Non-pigmented ciliary epithelial cell (primary cell): ENCODE measurements at regions not wholly inside any gene's neighbourhood (a gene's known extent, or its start where the extent isn't known, plus 50 kb on each side); places are given as distances from the start of the nearest gene placed in this dataset.
A peak's percentile ranks its signal among the peaks of the same experiment; 100 is the strongest.

Experiments used
- DNase-seq: peaks from one replicate; pipeline ENCODE4 v3.0.0-alpha.2; 2010; ENCODE audit warnings: low read depth

GRCh38 chr5:143870362-143870761 is 58.4 kb downstream of the HMHB1 start:
- no peak for DNase-seq

DNA sequence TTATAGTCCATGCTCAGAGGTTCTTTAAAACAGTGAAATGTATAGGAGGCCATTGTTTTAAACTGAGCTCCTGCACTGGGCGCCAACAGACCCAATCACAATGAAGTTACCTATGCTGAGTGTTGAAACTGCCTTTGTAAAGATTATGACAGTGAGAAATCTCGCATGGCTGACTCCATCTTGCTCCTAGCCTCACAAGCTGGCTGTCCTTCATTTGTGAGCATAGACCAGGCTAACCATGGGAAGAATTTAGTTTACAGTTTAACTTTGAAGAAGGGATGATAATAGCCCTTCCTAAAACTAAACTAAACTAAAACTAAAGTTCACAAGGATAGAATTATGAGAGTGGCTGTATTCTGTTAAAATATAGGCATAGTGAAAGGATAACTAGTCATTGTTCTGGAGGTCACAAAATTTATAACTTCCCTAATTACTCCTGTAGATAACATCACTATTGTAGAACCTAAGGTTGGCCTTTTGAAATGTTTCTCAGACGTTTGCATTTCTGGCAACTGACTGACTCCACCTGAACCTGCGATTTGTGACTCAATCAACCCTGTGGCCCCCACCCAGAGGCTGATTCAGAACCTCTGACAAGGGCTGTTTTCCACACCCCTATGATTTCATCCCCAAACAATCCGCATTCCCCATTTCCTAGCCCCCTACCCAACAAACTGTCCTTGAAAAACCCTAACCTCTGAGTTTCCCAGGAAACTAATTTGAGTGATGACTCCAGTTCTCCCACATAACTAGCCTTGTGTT is 59.1 kb downstream of the HMHB1 start:
- no peak for DNase-seq

GRCh38 chr5:143871672-143872071 is 59.7 kb downstream of the HMHB1 start:
- no peak for DNase-seq

DNA sequence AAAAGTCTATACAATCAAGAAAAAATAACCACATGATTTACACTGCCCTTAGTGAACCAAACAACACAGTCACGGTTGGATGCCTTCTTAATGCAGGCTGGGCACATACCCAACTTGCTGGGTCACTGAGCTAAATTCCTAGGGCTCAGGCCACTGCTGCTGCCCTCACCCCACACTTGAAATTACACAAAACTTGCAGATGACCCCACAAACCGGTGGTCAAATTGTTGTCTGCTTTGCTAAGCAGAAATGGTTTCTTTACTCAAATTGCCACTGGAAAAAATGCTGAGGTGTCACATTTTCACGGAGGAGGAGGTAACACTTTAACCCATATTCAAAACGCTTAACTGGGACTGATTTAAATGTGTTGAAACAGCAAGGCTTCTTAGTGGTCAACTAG is 62.4 kb downstream of the HMHB1 start:
- no peak for DNase-seq

DNA sequence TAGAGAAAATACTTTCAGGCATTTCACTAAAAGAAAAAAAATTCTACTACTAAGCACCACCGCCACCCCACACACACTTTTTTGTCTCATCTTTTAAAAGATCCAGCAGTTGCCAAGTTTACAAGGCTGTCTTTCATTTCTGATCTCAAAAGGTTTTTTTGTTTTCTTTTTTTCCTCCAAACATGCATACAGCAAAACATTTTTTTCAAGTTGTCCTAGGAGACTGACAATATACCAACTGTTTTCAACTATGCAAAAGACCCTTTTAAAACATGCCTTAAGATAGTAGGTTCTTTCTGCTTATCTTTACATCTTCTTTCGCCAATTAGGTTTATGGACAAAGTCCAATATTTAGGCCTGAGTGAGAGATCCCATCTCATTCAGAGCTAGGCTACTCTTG is 65.2 kb downstream of the HMHB1 start:
- DNase-seq: no peak

GRCh38 chr5:143878430-143878829 is 66.5 kb downstream of the HMHB1 start:
- DNase-seq: no peak

DNA sequence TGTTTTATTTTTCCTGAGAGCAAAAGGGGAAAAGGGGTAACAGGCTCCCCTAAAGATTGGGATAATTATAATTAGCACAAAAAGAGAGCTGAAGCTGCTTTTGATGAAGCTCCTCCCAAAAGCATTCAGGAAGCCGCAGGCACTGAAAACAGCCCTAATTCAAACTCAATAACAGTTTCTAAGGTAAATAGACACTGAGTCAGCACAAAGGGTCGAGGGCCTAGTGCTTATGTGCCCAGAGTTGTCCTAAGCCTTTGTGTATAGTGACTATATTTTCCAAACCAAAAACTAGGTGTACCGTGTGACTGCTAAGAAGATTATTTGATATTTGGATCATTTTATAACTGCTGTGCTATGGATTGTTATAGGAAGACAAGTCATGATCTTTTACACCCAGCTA is 67.7 kb downstream of the HMHB1 start:
- DNase-seq: no peak

DNA sequence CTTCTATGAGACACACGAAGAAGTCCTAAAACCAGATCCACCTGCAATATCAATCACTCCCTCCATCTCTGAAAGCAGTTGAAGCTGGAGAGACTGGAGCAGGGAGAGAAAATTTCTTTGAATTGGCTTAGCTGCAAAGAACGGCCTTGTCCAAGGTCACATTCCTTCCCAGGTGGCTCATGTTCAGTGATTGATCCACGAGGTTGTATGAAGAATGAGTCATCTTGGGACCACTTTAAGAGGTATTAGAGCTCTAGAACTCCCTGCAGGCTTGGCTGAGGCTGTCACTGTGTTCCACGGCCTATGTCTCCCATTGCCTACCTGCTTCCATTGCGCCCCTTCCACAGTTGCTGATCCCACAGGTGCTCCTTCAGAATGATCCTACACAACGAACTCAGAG is 68.2 kb downstream of the HMHB1 start:
- no peak for DNase-seq

GRCh38 chr5:143882520-143882919 is 70.6 kb downstream of the HMHB1 start:
- DNase-seq: no peak

- DNase-seq: no peak
Observed at GRCh38 chr5:143886096-143886495, 74.1 kb downstream of the HMHB1 start.

DNA sequence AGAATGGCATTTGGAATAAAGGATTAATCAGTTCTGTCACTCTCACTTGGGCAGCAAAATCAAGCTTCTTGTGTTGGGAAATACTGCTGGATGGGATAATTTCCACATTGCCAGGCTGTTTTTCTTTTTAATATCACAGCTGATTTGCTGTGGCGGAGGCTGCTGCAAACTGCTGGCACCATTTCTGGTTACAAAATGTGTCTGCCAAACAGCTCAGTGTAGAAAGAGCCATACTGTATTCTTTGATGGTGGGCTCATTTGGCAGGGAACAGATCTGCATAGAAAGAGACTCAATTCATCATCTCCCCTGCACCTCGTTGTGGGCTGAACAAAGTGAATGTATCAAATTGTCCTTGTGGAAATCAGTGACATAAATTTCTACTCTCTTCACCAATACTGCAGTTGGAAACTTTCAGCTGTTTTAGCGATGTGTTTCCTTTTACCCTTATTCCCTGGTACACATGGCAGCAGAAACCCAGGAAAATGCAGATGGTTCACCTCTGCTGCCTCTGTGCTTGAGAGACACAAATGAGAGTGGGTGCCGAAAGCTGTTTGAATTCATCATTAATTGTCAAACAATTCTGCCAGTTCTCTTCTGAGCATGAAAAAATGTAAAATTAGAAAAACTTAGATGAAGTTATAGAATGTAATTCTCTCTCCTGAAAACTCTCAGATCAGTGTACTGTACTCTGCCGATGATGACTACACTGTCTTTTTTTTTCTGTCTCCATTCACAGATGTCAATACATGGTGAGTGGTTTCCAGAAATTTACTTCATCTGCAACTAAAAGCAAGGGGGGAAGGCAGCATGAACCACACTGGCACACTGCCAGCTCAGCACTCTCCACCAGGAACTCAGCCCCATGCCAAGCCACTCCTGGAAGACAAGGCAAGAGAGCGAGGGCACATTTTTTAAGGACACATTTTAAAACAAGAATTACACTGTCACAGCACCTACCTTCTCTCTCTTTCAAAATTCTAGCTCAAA is 75.0 kb downstream of the HMHB1 start:
- no peak for DNase-seq

- peak; percentile 47 for DNase-seq
Observed at GRCh38 chr5:143887903-143888665, 76.1 kb downstream of the HMHB1 start.

DNA sequence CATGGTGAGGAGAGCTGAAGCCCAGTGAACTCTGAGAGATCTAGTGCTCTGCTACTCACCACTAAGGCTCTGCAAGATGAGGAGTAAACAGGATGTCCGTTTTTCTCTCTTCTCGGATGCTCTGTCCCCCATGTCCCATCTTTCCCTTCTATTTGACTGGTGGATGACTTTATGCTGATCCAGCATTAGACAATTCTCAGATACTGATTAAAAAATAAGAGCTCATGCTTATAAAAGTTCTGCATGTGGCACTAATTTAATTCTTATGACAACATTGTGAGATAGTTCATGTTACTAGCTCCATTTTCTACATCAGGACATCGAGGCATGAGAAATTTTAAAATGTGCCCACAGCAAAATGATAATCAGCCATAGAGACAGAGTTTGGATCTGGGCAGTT is 77.0 kb downstream of the HMHB1 start:
- DNase-seq: no peak

- peak; percentile 40 for DNase-seq
Observed at GRCh38 chr5:143889986-143890385, 78.0 kb downstream of the HMHB1 start.

GRCh38 chr5:143890487-143890886 is 78.5 kb downstream of the HMHB1 start:
- no peak for DNase-seq

DNA sequence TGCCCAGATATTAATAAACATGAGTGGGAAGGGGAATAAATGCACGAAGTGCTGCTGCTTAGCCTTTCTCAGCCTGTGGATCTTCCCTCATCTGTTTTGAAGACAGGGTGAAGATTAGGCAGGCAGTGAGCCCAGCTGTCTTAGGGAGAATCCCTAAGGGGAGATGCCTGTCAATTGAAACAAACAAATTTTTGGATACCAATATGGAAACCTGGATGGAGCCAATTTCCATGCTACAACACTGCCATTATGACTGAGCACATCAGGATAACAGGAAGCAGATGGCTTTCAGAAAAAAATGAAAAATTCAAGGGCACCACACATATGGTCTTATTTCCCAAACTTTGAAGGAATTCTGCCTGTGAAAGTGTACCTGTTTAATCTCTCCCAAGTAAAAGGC is 80.3 kb downstream of the HMHB1 start:
- DNase-seq: no peak

GRCh38 chr5:143892908-143893307 is 80.9 kb downstream of the HMHB1 start:
- no peak for DNase-seq

GRCh38 chr5:143893638-143894037 is 81.7 kb downstream of the HMHB1 start:
- no peak for DNase-seq

DNA sequence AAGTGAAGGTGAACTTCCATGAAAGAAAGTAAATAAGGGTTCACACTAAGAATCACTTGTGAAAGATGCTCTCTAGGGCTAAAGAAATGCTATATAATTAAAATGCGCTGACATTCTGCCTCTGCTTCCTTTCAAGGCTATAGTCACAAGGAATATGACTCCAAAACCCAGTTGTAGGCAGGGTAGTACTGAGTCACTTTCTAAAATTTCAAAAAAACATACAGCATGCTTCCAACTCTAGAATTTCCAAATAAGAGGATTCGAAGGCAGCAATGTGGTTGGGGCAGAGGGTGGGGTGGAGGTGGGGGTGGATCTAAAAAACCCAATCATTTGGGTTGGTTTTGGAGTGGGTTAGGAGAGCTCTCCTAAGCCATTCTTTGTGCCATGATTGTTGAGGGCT is 84.6 kb downstream of the HMHB1 start:
- no peak for DNase-seq

DNA sequence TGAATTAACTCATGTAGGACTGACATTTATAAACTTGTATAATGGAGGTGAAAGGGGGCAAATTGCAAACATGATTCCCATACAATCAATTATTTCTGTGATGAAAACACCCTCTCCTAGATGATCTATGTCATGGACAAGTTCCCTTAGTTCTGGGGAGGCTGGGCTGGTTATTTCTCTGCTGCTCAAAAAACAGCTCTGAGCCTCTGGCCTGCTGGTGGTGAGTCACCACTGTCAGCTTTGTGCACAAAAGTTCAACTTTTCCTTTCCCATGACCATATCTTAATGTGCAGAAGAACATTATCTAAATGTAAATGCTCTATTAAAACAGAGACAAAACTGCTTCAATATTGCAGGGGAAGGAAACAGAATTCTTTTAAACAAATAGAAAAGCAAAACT is 85.0 kb downstream of the HMHB1 start:
- no peak for DNase-seq

GRCh38 chr5:143898381-143898780 is 86.4 kb downstream of the HMHB1 start:
- no peak for DNase-seq

DNA sequence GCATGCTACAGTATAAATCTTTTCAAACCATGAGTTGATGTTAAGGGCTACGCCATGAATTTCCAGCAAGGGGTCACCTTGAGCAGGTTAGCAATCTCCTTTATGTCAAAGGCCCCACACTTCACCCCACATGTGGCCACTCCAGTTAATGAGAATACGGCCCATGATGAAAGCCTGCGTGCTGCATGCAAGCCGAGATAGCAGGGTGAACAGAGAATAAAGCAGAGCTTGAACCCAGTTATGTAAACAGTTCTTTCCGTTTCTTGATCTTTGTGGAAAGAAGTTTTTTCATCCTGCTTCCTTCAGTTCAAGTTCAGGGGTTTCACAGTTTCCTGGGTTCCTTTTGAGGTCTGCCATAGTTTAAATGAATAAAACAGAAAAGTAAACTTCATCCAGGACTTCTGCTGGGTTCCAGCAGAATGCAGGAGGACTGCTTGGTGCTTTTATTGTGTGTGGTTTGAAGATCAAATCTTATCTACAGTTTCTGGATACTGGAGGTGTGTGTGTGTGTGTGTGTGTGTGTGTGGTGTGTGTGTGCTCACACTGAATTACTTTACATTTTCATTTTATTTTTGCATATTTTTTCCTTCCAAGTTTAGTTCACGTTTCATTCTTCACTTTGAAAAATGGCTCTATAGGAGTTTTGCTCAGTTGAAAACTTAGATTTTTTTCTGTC is 87.1 kb downstream of the HMHB1 start:
- no peak for DNase-seq
